ENCODE measurements at regions not wholly inside any gene's neighbourhood (a gene's known extent, or its start where the extent isn't known, plus 50 kb on each side); places are given as distances from the start of the nearest gene placed in this dataset.
A peak's percentile ranks its signal among the peaks of the same experiment; 100 is the strongest.
"Not testable (repeated sequence)": the region's sequence is repeated elsewhere in the genome, so short reads cannot be mapped to it uniquely, and the experiment has no call there.

DNA sequence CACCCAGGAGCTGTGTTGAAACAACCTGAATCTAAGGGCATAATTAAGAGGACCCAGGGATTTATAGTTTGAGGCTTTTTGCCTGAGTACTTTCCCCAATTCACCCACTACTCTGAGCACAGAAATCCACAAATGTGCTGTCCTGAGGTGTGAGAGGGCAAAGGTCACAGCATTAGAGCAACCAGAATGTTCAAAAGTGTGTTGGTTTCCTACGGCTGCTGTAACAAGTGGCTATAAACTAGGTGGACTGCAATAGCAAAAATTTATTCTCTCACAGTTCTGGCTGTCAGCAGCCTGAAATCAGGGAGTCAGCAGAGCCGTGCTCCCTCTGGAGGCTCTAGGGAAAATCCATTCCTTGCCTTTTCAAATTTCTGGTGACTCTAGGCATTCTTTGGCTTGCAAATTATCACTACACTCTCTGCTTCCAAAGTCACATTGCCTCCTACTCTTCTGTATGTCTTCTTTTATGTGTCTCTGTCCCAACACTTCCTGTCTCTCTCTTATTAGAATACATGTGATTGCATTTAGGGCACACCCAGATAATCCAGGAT is 91.4 kb upstream of the TACR1 start:
- H3K4me3 ChIP-seq: no peak overlapping the region
- intact Hi-C loops (cut with micrococcal nuclease): no loop called here
- peak; percentile 24 for TF ChIP-seq CTCF (IDR thresholded peaks at IDR 0.05; ENCODE audit: borderline replicate concordance)
- no peaks in the 10 kb centered on the region for H3K9me3 ChIP-seq (replicated peaks)
- no peak overlapping the region for H3K27ac ChIP-seq (replicated peaks)
- no peaks in the 10 kb centered on the region for H3K27me3 ChIP-seq (ENCODE audit: low read depth)
- no peaks in the 10 kb centered on the region for H3K4me1 ChIP-seq
- DNase-seq: no peak
- no peaks in the 10 kb centered on the region for H3K36me3 ChIP-seq

DNA sequence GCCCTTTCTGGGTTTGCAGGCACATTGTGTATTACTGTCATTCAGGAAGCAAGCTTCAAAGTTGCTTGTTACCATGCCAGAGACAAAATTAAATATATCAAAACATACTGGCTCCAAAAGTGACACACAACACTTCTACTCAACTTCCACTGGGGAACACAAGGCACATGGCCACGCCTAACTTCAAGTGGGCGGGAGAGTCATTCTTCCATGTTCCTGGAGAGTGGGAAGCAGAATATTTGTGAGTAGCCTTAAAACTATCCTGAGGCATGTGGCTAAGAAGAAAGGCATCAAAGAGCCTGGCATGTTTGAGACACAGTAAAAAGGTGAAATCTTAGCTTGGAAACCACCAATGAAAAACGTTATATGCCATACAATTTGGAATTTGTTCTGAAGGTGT is 90.5 kb upstream of the TACR1 start:
- Histone ChIP-seq H3K36me3 (no peaks in the 10 kb centered on the region), H3K27me3 (ENCODE audit: low read depth) (no peaks in the 10 kb centered on the region), H3K4me1 (no peaks in the 10 kb centered on the region), H3K27ac (replicated peaks) (no peak overlapping the region), H3K9me3 (replicated peaks) (no peaks in the 10 kb centered on the region), H3K4me3 (no peak overlapping the region)
- DNase-seq: no peak
- intact Hi-C loops (cut with micrococcal nuclease): no loop called here
- TF ChIP-seq CTCF (IDR thresholded peaks at IDR 0.05; ENCODE audit: borderline replicate concordance): no peak

DNA sequence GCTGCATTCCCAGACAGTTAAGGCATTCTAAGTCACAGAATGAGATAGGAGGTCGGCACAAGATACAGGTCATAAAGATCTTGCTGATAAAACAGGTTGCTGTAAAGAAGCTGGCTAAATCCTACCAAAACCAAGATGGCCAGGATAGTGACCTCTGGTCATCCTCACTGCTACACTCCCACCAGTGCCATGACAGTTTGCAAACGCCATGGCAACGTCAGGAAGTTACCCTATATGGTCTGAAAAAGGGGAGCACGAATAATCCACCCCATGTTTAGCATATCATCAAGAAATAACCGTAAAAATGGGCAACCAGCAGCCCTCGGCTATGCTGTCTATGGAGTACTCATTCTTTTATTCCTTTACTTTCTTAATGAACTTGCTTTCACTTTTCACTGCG is 89.9 kb upstream of the TACR1 start:
- intact Hi-C loops (cut with micrococcal nuclease): not testable (repeated sequence)

DNA sequence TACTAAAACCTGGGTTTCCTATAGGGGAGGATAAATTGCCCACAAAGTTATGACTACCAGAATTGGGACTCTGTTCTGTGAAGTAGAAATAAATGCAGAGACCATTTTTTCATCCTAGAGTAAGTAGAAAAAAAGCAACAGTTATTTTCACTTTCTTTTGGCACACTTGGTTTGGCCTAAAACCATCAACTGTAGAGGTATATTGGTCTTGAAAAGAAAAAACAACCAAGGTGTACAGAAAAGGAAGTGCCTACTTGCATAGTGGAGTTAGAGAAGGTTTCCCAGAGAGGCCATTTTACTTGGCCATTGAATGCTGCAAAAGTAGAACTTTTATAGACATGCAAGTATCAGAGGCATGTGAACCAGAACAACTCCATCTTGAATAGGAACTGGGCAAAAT is 89.4 kb upstream of the TACR1 start:
- Histone ChIP-seq H3K4me3 (no peak overlapping the region), H3K9me3 (replicated peaks) (no peaks in the 10 kb centered on the region), H3K27me3 (ENCODE audit: low read depth) (no peaks in the 10 kb centered on the region), H3K27ac (replicated peaks) (no peak overlapping the region), H3K4me1 (no peaks in the 10 kb centered on the region), H3K36me3 (no peaks in the 10 kb centered on the region)
- intact Hi-C loops (cut with micrococcal nuclease): no loop called here
- DNase-seq: no peak
- no peak for TF ChIP-seq CTCF (IDR thresholded peaks at IDR 0.05; ENCODE audit: borderline replicate concordance)

More for the DNA sequence above, 89.9 kb upstream of the TACR1 start:
- H3K36me3 ChIP-seq; H3K27ac ChIP-seq (replicated peaks); DNase-seq; H3K9me3 ChIP-seq (replicated peaks); H3K4me1 ChIP-seq; H3K27me3 ChIP-seq (ENCODE audit: low read depth); H3K4me3 ChIP-seq: not testable (repeated sequence)

DNA sequence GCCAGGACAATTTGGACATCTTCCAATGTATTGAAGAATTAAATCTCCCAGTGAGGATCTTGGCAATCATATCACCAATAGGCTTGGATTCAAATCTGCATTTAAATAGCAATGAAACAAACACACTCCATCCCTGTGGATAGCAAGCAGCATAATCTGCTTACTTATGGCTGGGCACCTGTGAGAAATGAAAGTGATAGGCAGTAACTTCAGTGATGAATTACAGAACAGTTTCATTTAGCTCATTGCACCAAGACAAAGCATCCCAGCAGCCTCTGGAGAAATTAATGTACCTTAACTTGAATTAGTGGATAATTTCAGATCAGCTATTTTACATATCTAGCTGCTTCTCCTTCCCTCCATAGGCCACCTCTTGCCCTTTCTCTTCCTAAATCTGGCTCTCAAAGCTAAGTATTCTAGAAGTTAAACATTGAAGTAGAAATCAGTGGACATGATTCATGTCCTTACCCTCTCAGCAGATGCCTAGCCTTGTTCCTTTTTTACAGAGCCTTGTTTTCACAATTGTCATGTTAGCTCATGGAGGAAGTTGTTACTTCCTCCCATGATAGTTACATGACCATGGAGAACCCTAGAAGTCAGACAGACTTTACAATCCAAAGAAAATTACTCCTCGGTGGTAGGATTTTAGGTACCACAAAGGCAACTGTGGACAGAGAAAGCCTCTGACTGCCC is 88.5 kb upstream of the TACR1 start:
- Histone ChIP-seq H3K36me3 (no peaks in the 10 kb centered on the region), H3K4me1 (no peaks in the 10 kb centered on the region), H3K27ac (replicated peaks) (no peak overlapping the region), H3K9me3 (replicated peaks) (no peaks in the 10 kb centered on the region), H3K4me3 (no peak overlapping the region), H3K27me3 (ENCODE audit: low read depth) (no peaks in the 10 kb centered on the region)
- DNase-seq: no peak
- intact Hi-C loops (cut with micrococcal nuclease): no loop called here
- no peak for TF ChIP-seq CTCF (IDR thresholded peaks at IDR 0.05; ENCODE audit: borderline replicate concordance)

- no peak for TF ChIP-seq CTCF (IDR thresholded peaks at IDR 0.05; ENCODE audit: borderline replicate concordance)
- DNase-seq: no peak
- Histone ChIP-seq H3K27me3 (ENCODE audit: low read depth) (no peaks in the 10 kb centered on the region), H3K4me1 (no peaks in the 10 kb centered on the region), H3K27ac (replicated peaks) (no peak overlapping the region), H3K36me3 (no peaks in the 10 kb centered on the region), H3K4me3 (no peak overlapping the region), H3K9me3 (replicated peaks) (no peaks in the 10 kb centered on the region)
- intact Hi-C loops (cut with micrococcal nuclease): no loop called here
These were observed 85.0 kb upstream of the TACR1 start for GRCh38 chr2:75284345-75284744.
